Astrocyte of the spinal cord (primary cell): ENCODE measurements at regions not wholly inside any gene's neighbourhood (a gene's known extent, or its start where the extent isn't known, plus 50 kb on each side); places are given as distances from the start of the nearest gene placed in this dataset.
A peak's percentile ranks its signal among the peaks of the same experiment; 100 is the strongest.

Experiments
- DNase-seq: peaks from one replicate; pipeline ENCODE4 v3.0.0; 2011; ENCODE audit warnings: low read depth, low spot score
- H3K4me3 ChIP-seq: 2 replicates; pipeline ENCODE4 v1.5.1; 2011; ENCODE audit warnings: low read depth, mild to moderate bottlenecking, low read length, moderate library complexity
- CTCF ChIP-seq: IDR thresholded peaks from 2 replicates; pipeline ENCODE4 v1.5.1; 2012; ENCODE audit warnings: low read depth, mild to moderate bottlenecking, low read length, inconsistent platforms
- in situ Hi-C: cut with HindIII; loops from 2 replicates; pipeline ENCODE4 v1.10.0; 2017; ENCODE audit warnings: low sequenced_read_pairs

DNA sequence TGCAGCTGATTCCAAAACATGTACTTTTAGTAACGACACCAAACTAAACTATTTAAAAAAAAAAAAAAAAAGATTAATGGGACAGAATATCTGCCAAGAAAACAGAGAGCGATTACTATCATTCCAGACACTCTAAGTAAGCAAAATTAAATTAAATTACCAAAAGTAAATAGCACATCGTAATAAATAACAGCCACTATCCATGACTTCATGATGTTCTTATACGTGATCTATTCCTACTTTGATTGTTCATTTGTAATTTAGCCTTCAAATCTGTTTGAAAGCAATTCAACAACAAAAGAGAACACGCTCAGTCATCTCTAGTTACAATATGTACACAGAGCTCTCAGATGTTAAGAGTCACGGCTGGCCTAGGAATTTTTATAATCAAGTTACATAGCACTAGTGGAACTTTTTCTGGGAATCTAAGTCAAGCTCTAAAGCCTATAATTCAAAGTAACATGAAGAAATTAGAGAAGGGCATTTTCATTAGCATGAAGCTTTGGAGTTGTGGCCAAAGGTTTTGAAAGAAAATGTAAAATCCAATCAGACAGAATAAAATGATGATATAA, 241.7 kb upstream of the NEBL start:
- no peak for DNase-seq
- no peak for TF ChIP-seq CTCF
- no peak overlapping the region for H3K4me3 ChIP-seq
- in situ Hi-C loops: no loop called here

GRCh38 chr10:21135023-21135931, 238.2 kb upstream of the NEBL start:
- no peak for TF ChIP-seq CTCF
- H3K4me3 ChIP-seq: no peak overlapping the region
- in situ Hi-C loops: no loop called here
- peak; percentile 87 for DNase-seq

DNA sequence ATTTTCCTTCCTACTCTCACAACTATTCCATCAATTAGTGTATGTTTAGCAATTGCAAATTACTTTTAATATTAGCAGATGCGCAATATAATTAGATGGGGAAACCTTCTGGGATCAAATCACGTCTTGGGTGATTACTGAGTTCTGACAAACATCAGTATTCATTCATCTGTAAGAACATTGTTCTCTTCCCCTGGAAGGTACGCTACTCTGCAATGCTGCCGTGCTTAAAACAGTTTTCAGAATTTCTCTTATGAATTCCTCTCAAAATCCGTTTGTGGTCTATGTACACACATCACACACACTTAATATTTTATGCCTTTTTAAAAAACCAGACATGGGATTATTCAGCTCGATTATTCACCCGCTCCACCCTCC, 237.5 kb upstream of the NEBL start:
- TF ChIP-seq CTCF: no peak
- in situ Hi-C loops: no loop called here
- H3K4me3 ChIP-seq: no peak overlapping the region
- DNase-seq: no peak

- TF ChIP-seq CTCF: no peak
- H3K4me3 ChIP-seq: no peak overlapping the region
- in situ Hi-C loops: no loop called here
- DNase-seq: no peak
These were observed 233.8 kb upstream of the NEBL start for GRCh38 chr10:21130683-21131442.

GRCh38 chr10:21130108-21130507, 233.0 kb upstream of the NEBL start:
- TF ChIP-seq CTCF: no peak
- DNase-seq: no peak
- in situ Hi-C loops: no loop called here
- no peak overlapping the region for H3K4me3 ChIP-seq

DNA sequence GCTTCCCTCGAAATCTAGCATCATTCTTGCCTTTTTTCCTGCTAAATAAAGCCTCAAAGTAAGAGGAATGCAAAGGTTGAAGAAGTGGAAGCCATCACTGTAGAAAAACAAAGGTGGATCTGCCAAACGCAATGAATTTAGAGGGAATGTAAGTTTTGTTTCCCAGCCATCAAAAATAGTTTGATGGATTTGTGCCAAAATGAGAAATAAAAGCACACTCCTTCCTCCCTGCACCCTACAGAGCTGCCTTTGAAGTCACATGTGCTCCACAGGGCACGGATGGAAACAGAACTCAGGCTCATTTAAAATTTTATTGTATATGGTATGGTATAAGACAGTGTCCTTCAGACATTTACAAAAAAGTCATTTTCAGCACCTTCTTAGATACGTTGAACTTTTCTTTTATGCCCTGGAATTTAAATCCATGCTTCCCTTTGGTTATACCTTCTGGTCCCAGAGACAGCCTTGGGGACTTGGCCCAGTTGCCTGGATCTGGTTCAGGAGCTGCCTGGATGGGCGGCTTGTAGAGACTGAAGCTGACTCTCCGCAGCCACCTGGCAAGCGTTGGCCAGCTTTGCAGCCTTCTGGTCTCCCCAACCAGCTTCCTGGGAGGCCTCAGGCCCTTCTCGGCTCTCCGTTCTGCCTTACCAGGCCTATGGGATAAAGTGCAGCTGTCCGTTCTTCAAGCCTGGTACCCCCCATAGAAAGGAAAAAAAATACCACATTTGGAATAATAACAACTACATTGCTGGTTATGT, 228.5 kb upstream of the NEBL start:
- H3K4me3 ChIP-seq: no peak overlapping the region
- peak; percentile 52 for DNase-seq
- TF ChIP-seq CTCF: no peak
- in situ Hi-C loops: no loop called here
